CD4-positive, alpha-beta memory T cell (primary cell): ENCODE measurements at regions not wholly inside any gene's neighbourhood (a gene's known extent, or its start where the extent isn't known, plus 50 kb on each side); places are given as distances from the start of the nearest gene placed in this dataset.

ENCODE experiments used
- CTCF ChIA-PET: fragments of 350-600 bp; sonication (Branson Sonifier 250); formaldehyde crosslinking; loops from one replicate; lab custom pipeline; 2021; ENCODE audit warnings: inconsistent platforms; ENCODE audit not compliant: partially characterized antibody; lab: Charles Lee
- POLR2A ChIA-PET: fragments of 350-600 bp; sonication (Branson Sonifier 250); formaldehyde crosslinking; loops from one replicate; lab custom pipeline; 2021; ENCODE audit not compliant: partially characterized antibody; lab: Charles Lee
- DNase-seq, 5 donors: peaks; one replicate each; pipeline versions ENCODE4 v3.0.0 to v3.0.0-alpha.2; 2020 to 2022; ENCODE audit warnings: mixed read lengths in 1 of 5
- H3K27ac ChIP-seq: one replicate; pipeline ENCODE4 v1.7.0; 2013; ENCODE audit warnings: low read depth, low read length
- H3K27me3 ChIP-seq: 2 replicates; pipeline ENCODE4 v1.7.0; 2013; ENCODE audit warnings: mild to moderate bottlenecking, low read length, moderate library complexity; ENCODE audit not compliant: insufficient read depth
- H3K36me3 ChIP-seq: 2 replicates; pipeline ENCODE4 v1.7.0; 2013; ENCODE audit warnings: mild to moderate bottlenecking, low read length, moderate library complexity; ENCODE audit not compliant: insufficient read depth
- H3K4me1 ChIP-seq: 2 replicates; pipeline ENCODE4 v1.7.0; 2013; ENCODE audit warnings: mild to moderate bottlenecking, low read length, moderate library complexity; ENCODE audit not compliant: insufficient read depth
- H3K4me3 ChIP-seq, 2 donors: one replicate each; pipeline ENCODE4 v1.7.0; 2013; ENCODE audit warnings: low read length in 2 of 2, mild to moderate bottlenecking in 1 of 2
- H3K9me3 ChIP-seq, 2 donors: one replicate each; pipeline ENCODE4 v1.7.0; 2013; ENCODE audit warnings: low read length in 2 of 2, control low read depth in 1 of 2; ENCODE audit not compliant: control insufficient read depth in 1 of 2
- H3K27ac Mint-ChIP-seq, 7 donors: one replicate each; pipeline ENCODE4 v1.8.0; 2020 to 2021; ENCODE audit warnings: mixed read lengths in 7 of 7, mild to moderate bottlenecking in 6 of 7, inconsistent platforms in 3 of 7, moderate library complexity in 3 of 7
- H3K27me3 Mint-ChIP-seq, 2 donors: one replicate each; pipeline ENCODE4 v1.8.0; 2020 to 2021; ENCODE audit warnings: mixed read lengths in 2 of 2
- H3K36me3 Mint-ChIP-seq, 2 donors: one replicate each; pipeline ENCODE4 v1.8.0; 2020 to 2021; ENCODE audit warnings: mixed read lengths in 2 of 2, inconsistent platforms in 1 of 2, mild to moderate bottlenecking in 1 of 2
- H3K4me1 Mint-ChIP-seq, 4 donors: one replicate each; pipeline ENCODE4 v1.8.0; 2020 to 2021; ENCODE audit warnings: mixed read lengths in 4 of 4, mild to moderate bottlenecking in 1 of 4
- H3K4me3 Mint-ChIP-seq, 8 donors: one replicate each; pipeline ENCODE4 v1.8.0; 2020 to 2021; ENCODE audit warnings: mixed read lengths in 8 of 8, mild to moderate bottlenecking in 7 of 8, moderate library complexity in 6 of 8, inconsistent platforms in 3 of 8
- H3K9me3 Mint-ChIP-seq, 8 donors: one replicate each; pipeline ENCODE4 v1.8.0; 2020 to 2021; ENCODE audit warnings: mixed read lengths in 8 of 8, mild to moderate bottlenecking in 5 of 8, inconsistent platforms in 3 of 8, moderate library complexity in 1 of 8
- intact Hi-C: fragments of 100-400 bp; cut with micrococcal nuclease; formaldehyde crosslinking; loops from one replicate; pipeline ENCODE4 v1.15.1; 2023

DNA sequence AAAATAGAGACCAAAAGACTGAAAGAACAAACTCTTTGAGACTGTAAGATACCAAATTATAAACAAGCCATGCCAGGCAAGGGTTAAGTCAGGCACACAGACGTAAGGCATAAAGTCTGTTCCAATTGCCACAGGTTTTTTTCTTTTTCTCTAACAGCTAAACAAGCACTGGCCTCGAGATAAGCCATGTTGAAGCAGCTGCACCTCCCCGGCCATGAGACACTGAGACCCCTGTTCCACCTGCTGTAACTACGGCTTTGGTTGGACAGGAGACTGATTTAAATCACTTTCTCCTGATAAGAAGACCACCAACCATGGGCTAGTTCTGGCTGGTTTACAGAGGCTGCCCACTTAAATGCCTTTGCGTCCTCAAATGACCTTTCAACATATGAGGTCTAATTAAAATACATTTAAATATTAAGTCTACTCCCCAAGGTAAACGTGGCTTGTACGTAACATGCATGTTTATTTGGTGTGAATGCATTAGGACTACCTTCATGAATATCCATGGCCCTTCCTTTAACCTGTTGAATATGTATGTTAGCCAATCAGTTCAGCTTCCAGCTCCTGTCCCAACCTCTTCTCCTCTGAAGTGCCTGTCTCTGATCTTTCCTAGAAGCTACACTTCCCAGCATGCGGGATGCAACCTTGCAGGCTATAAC is 117.2 kb downstream of the CMPK2 start:
- no peaks in the 10 kb centered on the region for H3K36me3 Mint-ChIP-seq
- Histone ChIP-seq H3K9me3 (no peaks in the 10 kb centered on the region), H3K27ac (no peak overlapping the region), H3K4me3 (no peak overlapping the region), H3K36me3 (no peaks in the 10 kb centered on the region), H3K27me3 (no peaks in the 10 kb centered on the region), H3K4me1 (no peaks in the 10 kb centered on the region)
- intact Hi-C loops, result no loop called here
- no peak overlapping the region for H3K27ac Mint-ChIP-seq
- CTCF ChIA-PET, result no interaction called here
- peaks cover 8 to 14% of the 10 kb centered on the region in 2 donors for H3K27me3 Mint-ChIP-seq
- H3K9me3 Mint-ChIP-seq, result peaks cover 0 to 6% (median 0%) of the 10 kb centered on the region in 8 donors
- POLR2A ChIA-PET, result no interaction called here
- H3K4me1 Mint-ChIP-seq, result peaks cover 0 to 1% (median 0%) of the 10 kb centered on the region in 4 donors
- DNase-seq, result no peak
- H3K4me3 Mint-ChIP-seq, result no peak overlapping the region

DNA sequence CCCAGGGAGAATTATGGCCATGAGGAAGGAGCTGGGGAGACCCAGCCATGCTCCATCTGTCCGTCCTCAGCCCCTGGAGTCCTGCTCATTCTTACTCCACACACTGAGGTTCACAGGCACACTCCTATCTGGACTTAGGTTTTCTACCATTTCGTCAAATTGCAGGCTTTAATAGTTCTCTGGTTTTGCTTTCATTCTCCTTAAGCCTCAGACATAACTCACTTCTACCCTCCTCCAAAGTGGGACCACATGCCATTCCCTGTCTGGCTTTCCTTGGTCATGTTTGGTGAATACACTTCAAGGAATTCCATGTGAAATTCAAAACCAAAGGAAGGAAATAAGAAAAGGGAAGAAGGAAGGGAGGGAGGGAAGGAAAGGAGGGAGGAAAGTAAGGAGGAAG is 115.7 kb downstream of the CMPK2 start:
- H3K27ac Mint-ChIP-seq, result no peak overlapping the region
- DNase-seq, result no peak
- H3K27me3 ChIP-seq, result no peaks in the 10 kb centered on the region
- POLR2A ChIA-PET, result no interaction called here
- CTCF ChIA-PET, result interaction anchor here (1.1 kb wide), 1 partner anchor 23 kb away, joined by 4 read pairs; no protein-coding TSS in a partner anchor
- H3K27me3 Mint-ChIP-seq, result peaks cover 5 to 17% of the 10 kb centered on the region in 2 donors
- no peak overlapping the region for H3K27ac ChIP-seq
- no peak overlapping the region for H3K4me3 Mint-ChIP-seq
- H3K4me1 Mint-ChIP-seq, result peaks cover 0 to 1% (median 0%) of the 10 kb centered on the region in 4 donors
- intact Hi-C loops, result no loop called here
- no peaks in the 10 kb centered on the region for H3K9me3 ChIP-seq
- H3K36me3 Mint-ChIP-seq, result no peaks in the 10 kb centered on the region
- no peaks in the 10 kb centered on the region for H3K4me1 ChIP-seq
- peaks cover 0 to 6% (median 0%) of the 10 kb centered on the region in 8 donors for H3K9me3 Mint-ChIP-seq
- no peaks in the 10 kb centered on the region for H3K36me3 ChIP-seq
- H3K4me3 ChIP-seq, result no peak overlapping the region

DNA sequence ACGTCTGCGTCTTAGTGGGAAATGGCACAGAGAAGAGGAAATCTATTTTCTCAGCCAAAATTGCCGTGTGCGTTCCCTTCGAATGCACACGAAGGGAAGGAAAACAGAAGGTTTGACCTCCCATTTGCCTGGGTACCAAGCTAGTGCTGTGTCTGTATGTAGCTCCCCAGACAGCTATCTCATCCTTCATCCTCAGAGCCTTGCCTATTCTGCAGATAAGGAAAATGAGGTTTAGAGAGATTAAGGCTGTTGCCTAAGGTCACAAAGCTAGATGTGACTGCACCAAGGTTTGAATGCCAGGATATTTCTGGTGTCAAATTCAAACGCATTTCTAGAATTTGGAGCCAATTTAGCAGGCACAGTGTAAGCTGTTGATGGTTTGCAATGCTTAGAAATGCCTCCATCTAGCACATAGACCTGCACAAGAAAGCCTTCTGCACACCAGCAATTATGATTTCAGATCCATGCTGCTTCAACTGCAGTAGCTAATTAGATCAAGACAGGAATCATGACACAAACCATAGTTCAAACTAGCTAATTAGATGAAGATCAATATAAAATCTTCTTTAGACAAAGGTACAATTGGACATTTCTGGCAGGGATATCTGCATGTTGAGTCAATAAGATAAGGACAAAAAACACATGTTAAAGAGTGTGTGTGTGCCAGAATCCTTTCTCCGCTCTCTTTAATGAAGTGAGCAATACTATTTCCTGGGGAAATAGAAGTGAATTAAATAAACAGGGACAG is 115.1 kb downstream of the CMPK2 start:
- no peaks in the 10 kb centered on the region for H3K36me3 Mint-ChIP-seq
- peaks cover 0 to 3% (median 0%) of the 10 kb centered on the region in 8 donors for H3K9me3 Mint-ChIP-seq
- ChIA-PET CTCF (interaction anchor here (1.1 kb wide), 1 partner anchor 22 kb away, joined by 4 read pairs; no protein-coding TSS in a partner anchor), POLR2A (no interaction called here)
- DNase-seq, result no peak
- Histone ChIP-seq H3K27me3 (no peaks in the 10 kb centered on the region), H3K36me3 (no peaks in the 10 kb centered on the region), H3K27ac (no peak overlapping the region), H3K4me1 (no peaks in the 10 kb centered on the region), H3K4me3 (no peak overlapping the region), H3K9me3 (no peaks in the 10 kb centered on the region)
- H3K4me3 Mint-ChIP-seq, result no peak overlapping the region
- H3K27ac Mint-ChIP-seq, result no peak overlapping the region
- H3K27me3 Mint-ChIP-seq, result peaks cover 3 to 17% of the 10 kb centered on the region in 2 donors
- H3K4me1 Mint-ChIP-seq, result peaks cover 0 to 1% (median 0%) of the 10 kb centered on the region in 4 donors
- intact Hi-C loops, result no loop called here

DNA sequence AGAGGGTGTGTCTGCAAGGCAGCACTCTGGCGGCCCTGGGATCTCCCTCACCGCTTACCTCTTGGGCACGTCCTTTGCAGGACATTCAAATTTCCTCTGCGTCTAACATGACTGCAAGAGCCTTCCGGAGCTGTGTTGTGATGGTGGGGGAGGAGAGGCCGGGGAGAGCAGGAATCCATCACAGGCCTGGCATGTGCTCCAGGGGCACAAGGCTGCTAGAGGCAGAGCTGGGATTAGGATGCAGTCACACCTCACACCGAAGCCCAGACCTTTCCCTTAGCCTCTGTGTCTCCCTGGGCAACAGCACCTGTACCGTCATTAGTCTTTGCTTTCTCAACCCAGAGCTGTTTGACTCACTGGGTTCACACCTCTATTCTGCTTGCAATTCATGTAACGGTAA is 111.3 kb downstream of the CMPK2 start:
- Mint-ChIP-seq H3K4me1 (peaks cover 0 to 1% (median 0%) of the 10 kb centered on the region in 4 donors), H3K27me3 (peaks cover 4 to 10% of the 10 kb centered on the region in 2 donors), H3K36me3 (no peaks in the 10 kb centered on the region), H3K9me3 (no peaks in the 10 kb centered on the region), H3K4me3 (no peak overlapping the region), H3K27ac (no peak overlapping the region)
- H3K4me1 ChIP-seq, result no peaks in the 10 kb centered on the region
- no peak overlapping the region for H3K27ac ChIP-seq
- ChIA-PET POLR2A (no interaction called here), CTCF (interaction anchor here (0.7 to 1.3 kb wide), 2 partner anchors 18 kb away, joined by 3 to 4 read pairs; no protein-coding TSS in a partner anchor)
- H3K9me3 ChIP-seq, result no peaks in the 10 kb centered on the region
- H3K27me3 ChIP-seq, result no peaks in the 10 kb centered on the region
- no peak for DNase-seq
- H3K4me3 ChIP-seq, result no peak overlapping the region
- intact Hi-C loops, result no loop called here
- H3K36me3 ChIP-seq, result no peaks in the 10 kb centered on the region

DNA sequence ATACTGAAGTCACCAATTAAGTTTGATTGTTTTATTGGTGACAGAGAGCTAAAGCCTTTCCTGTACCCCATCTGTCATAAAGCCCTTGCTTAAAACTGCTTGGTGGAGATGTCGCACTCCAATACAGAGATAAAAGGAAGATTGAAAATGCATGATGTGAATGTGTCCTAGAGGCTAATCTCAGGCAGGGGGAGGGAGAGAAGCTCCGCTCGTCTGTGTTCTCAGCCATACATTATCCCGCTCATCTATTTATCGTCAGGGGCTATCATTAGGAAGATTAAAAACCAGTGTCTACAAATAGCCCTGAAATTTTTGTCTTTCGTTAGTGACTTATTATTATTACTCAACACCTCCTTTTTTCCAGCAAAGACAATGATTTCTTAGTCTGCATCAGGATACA is 110.3 kb downstream of the CMPK2 start:
- Mint-ChIP-seq H3K36me3 (no peaks in the 10 kb centered on the region), H3K27me3 (peaks cover 3 to 10% of the 10 kb centered on the region in 2 donors), H3K4me3 (no peak overlapping the region), H3K27ac (no peak overlapping the region), H3K9me3 (no peaks in the 10 kb centered on the region), H3K4me1 (no peaks in the 10 kb centered on the region)
- ChIA-PET CTCF (interaction anchor here (0.7 kb wide), 1 partner anchor 17 kb away, joined by 4 read pairs; no protein-coding TSS in a partner anchor), POLR2A (no interaction called here)
- Histone ChIP-seq H3K9me3 (no peaks in the 10 kb centered on the region), H3K4me1 (no peaks in the 10 kb centered on the region), H3K27me3 (no peaks in the 10 kb centered on the region), H3K36me3 (no peaks in the 10 kb centered on the region), H3K27ac (no peak overlapping the region), H3K4me3 (no peak overlapping the region)
- intact Hi-C loops, result no loop called here
- no peak for DNase-seq

DNA sequence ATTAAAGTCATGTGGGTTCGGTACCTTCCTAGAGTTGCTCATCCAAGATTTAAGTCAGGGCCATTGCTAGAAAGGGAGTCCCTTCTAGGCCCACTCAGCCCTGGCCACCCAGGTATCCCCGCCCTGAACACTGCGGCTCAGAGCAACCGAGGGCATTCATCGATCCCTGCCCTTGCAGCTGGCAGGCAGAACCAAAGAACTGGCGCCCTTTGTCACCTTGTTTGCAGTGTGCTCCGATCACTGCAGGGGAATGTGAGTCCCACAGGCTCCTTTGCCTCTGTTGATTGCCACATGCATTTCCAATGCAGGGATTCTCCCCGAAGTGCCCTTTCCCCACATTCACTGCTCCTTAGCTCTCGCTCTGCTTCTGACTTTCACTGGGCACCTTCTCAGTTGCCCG is 108.5 kb downstream of the CMPK2 start:
- CTCF ChIA-PET, result interaction anchor here (1.5 kb wide), 1 partner anchor 17 kb away, joined by 3 read pairs; no protein-coding TSS in a partner anchor
- DNase-seq, result no peak
- H3K27me3 Mint-ChIP-seq, result peaks cover 3 to 7% of the 10 kb centered on the region in 2 donors
- POLR2A ChIA-PET, result no interaction called here
- no peaks in the 10 kb centered on the region for H3K9me3 ChIP-seq
- no peaks in the 10 kb centered on the region for H3K36me3 Mint-ChIP-seq
- no peaks in the 10 kb centered on the region for H3K36me3 ChIP-seq
- no peak overlapping the region for H3K4me3 Mint-ChIP-seq
- intact Hi-C loops, result no loop called here
- no peaks in the 10 kb centered on the region for H3K4me1 ChIP-seq
- no peak overlapping the region for H3K4me3 ChIP-seq
- H3K4me1 Mint-ChIP-seq, result no peaks in the 10 kb centered on the region
- no peaks in the 10 kb centered on the region for H3K27me3 ChIP-seq
- H3K27ac Mint-ChIP-seq, result no peak overlapping the region
- H3K27ac ChIP-seq, result no peak overlapping the region
- H3K9me3 Mint-ChIP-seq, result no peaks in the 10 kb centered on the region

DNA sequence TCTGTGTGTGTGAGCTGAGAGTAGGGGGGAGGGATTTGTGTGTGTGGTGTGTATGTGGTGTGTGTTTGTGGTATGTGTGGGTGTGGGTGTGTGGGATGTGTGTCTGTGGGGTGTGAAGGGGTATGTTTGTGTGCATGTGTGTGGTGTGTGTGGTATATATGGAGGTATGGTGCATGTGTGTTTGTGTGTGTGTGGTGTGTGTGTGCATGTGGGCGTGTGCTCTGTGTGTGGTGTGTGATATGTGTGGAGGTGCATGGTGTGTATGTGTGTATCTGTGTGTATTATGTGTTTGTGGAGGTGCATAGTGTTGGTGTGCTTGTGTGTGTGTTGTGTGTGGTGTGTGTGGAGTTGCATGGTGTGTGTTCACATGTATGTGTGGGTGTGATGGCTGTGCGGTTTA is 106.0 kb downstream of the CMPK2 start:
- no peak for DNase-seq
- Histone ChIP-seq H3K27ac (no peak overlapping the region), H3K36me3 (no peaks in the 10 kb centered on the region), H3K4me3 (no peak overlapping the region), H3K9me3 (no peaks in the 10 kb centered on the region), H3K4me1 (no peaks in the 10 kb centered on the region), H3K27me3 (no peaks in the 10 kb centered on the region)
- ChIA-PET POLR2A (no interaction called here), CTCF (no interaction called here)
- Mint-ChIP-seq H3K4me1 (no peaks in the 10 kb centered on the region), H3K27ac (no peak overlapping the region), H3K36me3 (no peaks in the 10 kb centered on the region), H3K9me3 (no peaks in the 10 kb centered on the region), H3K4me3 (no peak overlapping the region), H3K27me3 (peaks cover 3 to 4% of the 10 kb centered on the region in 2 donors)
- intact Hi-C loops, result no loop called here
